Prostate gland (tissue), 2 donors: ENCODE measurements at regions not wholly inside any gene's neighbourhood (a gene's known extent, or its start where the extent isn't known, plus 50 kb on each side); places are given as distances from the start of the nearest gene placed in this dataset.

Experiments used
- POLR2A ChIP-seq: fragments of 450-650 bp; IDR thresholded peaks from one replicate; pipeline ENCODE4 v1.6.1; 2016; ENCODE audit warnings: antibody characterized with exemption, mild to moderate bottlenecking
- POLR2AphosphoS5 ChIP-seq: sonication (generic); formaldehyde crosslinking; IDR thresholded peaks from one replicate; pipeline ENCODE4 v1.6.1; 2017; ENCODE audit warnings: antibody characterized with exemption
- TF ChIP-seq, protein P1 (sequence below), 4 experiments: fragments of 200-600 bp in 2 of 4; fragments of 450-650 bp in 2 of 4; sonication (generic) in 2 of 4; IDR thresholded peaks; 1 replicate in 3 of 4; 2 replicates in 1 of 4; pipeline ENCODE4 v1.5.1; 2016 to 2019; ENCODE audit warnings: antibody characterized with exemption in 4 of 4, mild to moderate bottlenecking in 2 of 4, moderate library complexity in 2 of 4

DNA sequence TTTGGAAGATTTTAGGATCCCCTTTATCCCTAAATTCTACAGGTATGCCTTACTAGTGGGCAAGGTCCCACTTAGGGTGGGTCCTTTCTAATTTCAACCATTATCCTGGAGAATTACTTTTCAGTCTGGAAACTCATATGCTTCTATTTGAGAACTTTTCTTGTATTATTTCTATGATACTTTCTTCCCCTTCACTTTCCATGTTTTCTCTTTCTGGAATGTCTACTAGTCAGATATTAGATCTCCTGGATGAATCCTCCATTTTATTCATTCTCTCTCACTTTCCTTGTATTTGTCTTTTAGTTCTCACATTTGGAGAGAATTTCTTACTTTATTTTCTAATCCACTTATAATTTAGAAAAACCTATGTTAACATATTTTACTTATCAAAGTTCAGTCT is 83.9 kb upstream of the SIPA1L2 start:
- TF ChIP-seq, protein P1, sequence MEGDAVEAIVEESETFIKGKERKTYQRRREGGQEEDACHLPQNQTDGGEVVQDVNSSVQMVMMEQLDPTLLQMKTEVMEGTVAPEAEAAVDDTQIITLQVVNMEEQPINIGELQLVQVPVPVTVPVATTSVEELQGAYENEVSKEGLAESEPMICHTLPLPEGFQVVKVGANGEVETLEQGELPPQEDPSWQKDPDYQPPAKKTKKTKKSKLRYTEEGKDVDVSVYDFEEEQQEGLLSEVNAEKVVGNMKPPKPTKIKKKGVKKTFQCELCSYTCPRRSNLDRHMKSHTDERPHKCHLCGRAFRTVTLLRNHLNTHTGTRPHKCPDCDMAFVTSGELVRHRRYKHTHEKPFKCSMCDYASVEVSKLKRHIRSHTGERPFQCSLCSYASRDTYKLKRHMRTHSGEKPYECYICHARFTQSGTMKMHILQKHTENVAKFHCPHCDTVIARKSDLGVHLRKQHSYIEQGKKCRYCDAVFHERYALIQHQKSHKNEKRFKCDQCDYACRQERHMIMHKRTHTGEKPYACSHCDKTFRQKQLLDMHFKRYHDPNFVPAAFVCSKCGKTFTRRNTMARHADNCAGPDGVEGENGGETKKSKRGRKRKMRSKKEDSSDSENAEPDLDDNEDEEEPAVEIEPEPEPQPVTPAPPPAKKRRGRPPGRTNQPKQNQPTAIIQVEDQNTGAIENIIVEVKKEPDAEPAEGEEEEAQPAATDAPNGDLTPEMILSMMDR (IDR thresholded peaks at IDR 0.05): no peak
- TF ChIP-seq POLR2AphosphoS5 (no peak), POLR2A (no peak)
